GM12865 (cell line): ENCODE measurements at regions not wholly inside any gene's neighbourhood (a gene's known extent, or its start where the extent isn't known, plus 50 kb on each side); places are given as distances from the start of the nearest gene placed in this dataset.
A peak's percentile ranks its signal among the peaks of the same experiment; 100 is the strongest.

ENCODE experiments used
- DNase-seq: peaks from one replicate; pipeline ENCODE4 v3.0.0; 2010; ENCODE audit warnings: low read depth
- H3K4me3 ChIP-seq: 2 replicates; pipeline ENCODE4 v1.5.1; 2011; ENCODE audit warnings: mild to moderate bottlenecking, low read depth, low read length, control low read depth
- CTCF ChIP-seq: IDR thresholded peaks from 2 replicates; pipeline ENCODE4 v1.5.1; 2011; ENCODE audit warnings: low read length, control low read depth, low read depth, inconsistent platforms; ENCODE audit not compliant: insufficient read depth; ENCODE audit errors: missing control alignments

GRCh38 chr2:43133708-43134570, 92.5 kb downstream of the ZFP36L2 start:
- DNase-seq: peak; percentile 78
- no peak overlapping the region for H3K4me3 ChIP-seq
- no peak for TF ChIP-seq CTCF

GRCh38 chr2:43133336-43133707, 93.1 kb downstream of the ZFP36L2 start:
- no peak overlapping the region for H3K4me3 ChIP-seq
- DNase-seq: no peak
- TF ChIP-seq CTCF: no peak

- no peak for TF ChIP-seq CTCF
- no peak for DNase-seq
- H3K4me3 ChIP-seq: no peak overlapping the region
These were observed 93.6 kb downstream of the ZFP36L2 start for GRCh38 chr2:43132683-43133301.

GRCh38 chr2:43131890-43132682, 94.3 kb downstream of the ZFP36L2 start:
- no peak for DNase-seq
- TF ChIP-seq CTCF: no peak
- H3K4me3 ChIP-seq: no peak overlapping the region

- peak; percentile 81 for DNase-seq
- no peak overlapping the region for H3K4me3 ChIP-seq
- peak; percentile 52 for TF ChIP-seq CTCF
These were observed 95.1 kb downstream of the ZFP36L2 start for GRCh38 chr2:43131051-43131889.

- no peak for TF ChIP-seq CTCF
- DNase-seq: no peak
- H3K4me3 ChIP-seq: no peak overlapping the region
These were observed 95.9 kb downstream of the ZFP36L2 start for GRCh38 chr2:43130548-43130875.
